Pancreas (tissue), 10 donors: ENCODE measurements at regions not wholly inside any gene's neighbourhood (a gene's known extent, or its start where the extent isn't known, plus 50 kb on each side); places are given as distances from the start of the nearest gene placed in this dataset.

Experiments
- ATAC-seq, 4 donors: fragments of 200-7000 bp; cut with Tn5 transposase; one replicate each; pipeline versions ENCODE4 v1.8.0 to v1.9.1; 2020; ENCODE audit warnings: mild to moderate bottlenecking in 4 of 4, moderate library complexity in 4 of 4
- DNase-seq, 6 donors: peaks; one replicate each; pipeline ENCODE4 v3.0.0-alpha.2; 2020
- FAIRE-seq: peaks from 2 replicates; lab custom pipeline; 2012; peaks lifted over from hg19 to GRCh38; lab: Jason Lieb, UNC
- H3K27ac ChIP-seq, 4 donors: fragments of 200-600 bp; sonication (generic); 1 replicate in 3 of 4; 2 replicates in 1 of 4; pipeline versions ENCODE4 v1.5.0 to v1.8.0; 2020
- H3K27me3 ChIP-seq, 4 donors: fragments of 200-600 bp; one replicate each; pipeline ENCODE4 v1.8.0; 2021
- H3K36me3 ChIP-seq, 3 donors: fragments of 200-600 bp; sonication (generic) in 1 of 3; one replicate each; pipeline versions ENCODE4 v1.5.0 to v1.8.0; 2020 to 2021
- H3K4me1 ChIP-seq, 3 donors: fragments of 200-600 bp; one replicate each; pipeline ENCODE4 v1.8.0; 2021
- H3K4me3 ChIP-seq, 4 donors: fragments of 200-600 bp; sonication (generic) in 2 of 4; one replicate each; pipeline versions ENCODE4 v1.5.0 to v1.8.0; 2020 to 2021
- H3K9me3 ChIP-seq, 4 donors: fragments of 200-600 bp; one replicate each; pipeline ENCODE4 v1.8.0; 2021
- WGBS, 2 donors: extraction: QIAGEN DNeasy Blood & Tissue Kit; methylation state at CpG; one replicate each; pipeline ENCODE4 v1.1.7; 2013; 5-methylcytosine and 5-hydroxymethylcytosine counted together
- intact Hi-C, 3 donors: fragments of 100-400 bp; cut with DNase I; formaldehyde crosslinking; loops; one replicate each; pipeline versions ENCODE4 v1.11.1 to v1.14.2; 2022
- TF ChIP-seq, protein P1 (sequence below), 4 donors: fragments of 200-600 bp; sonication (generic) in 3 of 4; IDR thresholded peaks; one replicate each; pipeline versions ENCODE4 v1.5.0 to v1.8.0; 2021; ENCODE audit warnings: antibody characterized with exemption in 4 of 4
- donor health status: healthy with polysubstance abuse.
- donor health status: DM: no; HTN: no; CAD: no; lungs with moderate emphysema.
- donor health status: DM: no; HTN: no; CAD: no.
- donor health status: control.
- donor health status: control.
- donor health status: Bipolar disorder and iron deficiency.
- donor health status: DM: yes; HTN: yes; CAD: no.
- donor health status: DM: no; HTN: no; CAD: no.
- donor health status: DM: no; HTN: no; CAD: no.
- donor health status: DM: yes; HTN: yes; CAD: no.

DNA sequence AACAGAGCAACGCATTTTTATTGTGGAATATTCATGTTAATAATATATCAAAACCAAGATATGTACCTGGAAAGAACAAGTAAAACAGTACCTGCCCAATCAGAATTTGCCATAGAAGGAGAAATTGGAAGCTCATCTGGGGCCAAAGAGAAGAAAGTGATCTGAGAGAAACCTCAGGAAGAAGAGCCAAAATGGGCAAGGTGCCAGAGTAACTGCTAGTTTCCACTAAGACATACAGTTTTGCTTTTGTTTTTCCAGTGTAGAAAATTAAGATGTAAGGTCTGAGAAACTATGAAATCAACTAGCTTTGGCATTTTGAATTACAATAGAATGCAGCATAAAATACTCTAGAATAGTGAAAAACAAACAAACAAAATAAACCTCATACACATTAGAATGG lies 2201.2 kb downstream of the ARAP2 start:
- WGBS, 2 donors = 67 to 96% methylated on average over 1 of the region's 1 CpG
- Histone ChIP-seq H3K9me3 (no peaks in the 10 kb centered on the region), H3K27ac (no peak overlapping the region), H3K27me3 (no peaks in the 10 kb centered on the region), H3K4me1 (no peaks in the 10 kb centered on the region), H3K4me3 (no peak overlapping the region), H3K36me3 (no peaks in the 10 kb centered on the region)
- intact Hi-C loops = no loop called here
- TF ChIP-seq, protein P1, sequence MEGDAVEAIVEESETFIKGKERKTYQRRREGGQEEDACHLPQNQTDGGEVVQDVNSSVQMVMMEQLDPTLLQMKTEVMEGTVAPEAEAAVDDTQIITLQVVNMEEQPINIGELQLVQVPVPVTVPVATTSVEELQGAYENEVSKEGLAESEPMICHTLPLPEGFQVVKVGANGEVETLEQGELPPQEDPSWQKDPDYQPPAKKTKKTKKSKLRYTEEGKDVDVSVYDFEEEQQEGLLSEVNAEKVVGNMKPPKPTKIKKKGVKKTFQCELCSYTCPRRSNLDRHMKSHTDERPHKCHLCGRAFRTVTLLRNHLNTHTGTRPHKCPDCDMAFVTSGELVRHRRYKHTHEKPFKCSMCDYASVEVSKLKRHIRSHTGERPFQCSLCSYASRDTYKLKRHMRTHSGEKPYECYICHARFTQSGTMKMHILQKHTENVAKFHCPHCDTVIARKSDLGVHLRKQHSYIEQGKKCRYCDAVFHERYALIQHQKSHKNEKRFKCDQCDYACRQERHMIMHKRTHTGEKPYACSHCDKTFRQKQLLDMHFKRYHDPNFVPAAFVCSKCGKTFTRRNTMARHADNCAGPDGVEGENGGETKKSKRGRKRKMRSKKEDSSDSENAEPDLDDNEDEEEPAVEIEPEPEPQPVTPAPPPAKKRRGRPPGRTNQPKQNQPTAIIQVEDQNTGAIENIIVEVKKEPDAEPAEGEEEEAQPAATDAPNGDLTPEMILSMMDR (IDR thresholded peaks at IDR 0.05) = no peak
- ATAC-seq = no peak
- no peak for FAIRE-seq
- DNase-seq = no peak

DNA sequence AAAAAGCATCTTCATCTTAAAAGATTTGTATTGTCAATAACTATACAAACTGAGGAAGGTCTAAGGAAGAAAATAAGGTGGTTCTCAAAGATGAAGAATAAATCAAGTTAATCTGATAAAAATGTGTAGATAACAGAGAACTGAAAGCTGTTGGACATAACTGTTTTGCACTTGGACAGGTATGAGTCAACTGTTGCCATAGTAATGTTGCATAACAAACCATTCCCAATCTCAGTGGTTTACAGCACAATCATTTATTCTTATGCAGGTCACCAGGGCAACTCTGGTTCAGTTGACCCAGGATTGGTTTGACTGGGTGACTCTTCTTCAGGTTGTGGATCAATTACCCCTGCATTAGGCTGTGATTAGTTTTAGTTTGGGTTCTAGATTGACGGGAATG lies 2197.7 kb downstream of the ARAP2 start:
- DNase-seq (no peak), FAIRE-seq (no peak), ATAC-seq (no peak)
- no peak overlapping the region for H3K27ac ChIP-seq
- TF ChIP-seq, protein P1 (IDR thresholded peaks at IDR 0.05) = no peak
- H3K4me3 ChIP-seq = no peak overlapping the region
- no peaks in the 10 kb centered on the region for H3K27me3 ChIP-seq
- intact Hi-C loops = no loop called here
- WGBS, 2 donors = 56 to 81% methylated on average over 1 of the region's 1 CpG
- H3K36me3 ChIP-seq = no peaks in the 10 kb centered on the region
- no peaks in the 10 kb centered on the region for H3K4me1 ChIP-seq
- H3K9me3 ChIP-seq = no peaks in the 10 kb centered on the region

DNA sequence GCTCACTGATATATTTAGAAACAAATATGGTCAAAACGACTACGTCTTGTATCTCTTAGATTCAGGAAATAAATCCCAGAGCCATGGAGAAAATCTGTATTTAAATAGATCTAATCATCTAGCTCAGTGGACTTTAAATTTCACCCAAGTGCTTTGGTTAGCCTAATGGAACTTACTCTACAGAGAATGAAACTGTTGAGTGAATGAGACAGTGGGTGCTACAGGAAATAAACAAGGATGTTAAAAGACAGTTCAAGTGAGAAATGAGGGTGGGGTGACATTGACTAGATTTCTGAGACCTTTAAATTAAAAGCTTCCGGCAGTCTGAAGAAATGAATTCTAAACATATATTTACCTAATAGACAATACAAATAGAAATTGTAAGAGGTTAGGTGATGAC lies 2197.0 kb downstream of the ARAP2 start:
- Histone ChIP-seq H3K4me3 (no peak overlapping the region), H3K27ac (no peak overlapping the region), H3K4me1 (no peaks in the 10 kb centered on the region), H3K27me3 (no peaks in the 10 kb centered on the region), H3K36me3 (no peaks in the 10 kb centered on the region), H3K9me3 (no peaks in the 10 kb centered on the region)
- TF ChIP-seq, protein P1 (IDR thresholded peaks at IDR 0.05) = no peak
- ATAC-seq (no peak), DNase-seq (no peak), FAIRE-seq (no peak)
- 47 to 54% methylated on average over 3 of the region's 3 CpGs for WGBS, 2 donors
- intact Hi-C loops = no loop called here

DNA sequence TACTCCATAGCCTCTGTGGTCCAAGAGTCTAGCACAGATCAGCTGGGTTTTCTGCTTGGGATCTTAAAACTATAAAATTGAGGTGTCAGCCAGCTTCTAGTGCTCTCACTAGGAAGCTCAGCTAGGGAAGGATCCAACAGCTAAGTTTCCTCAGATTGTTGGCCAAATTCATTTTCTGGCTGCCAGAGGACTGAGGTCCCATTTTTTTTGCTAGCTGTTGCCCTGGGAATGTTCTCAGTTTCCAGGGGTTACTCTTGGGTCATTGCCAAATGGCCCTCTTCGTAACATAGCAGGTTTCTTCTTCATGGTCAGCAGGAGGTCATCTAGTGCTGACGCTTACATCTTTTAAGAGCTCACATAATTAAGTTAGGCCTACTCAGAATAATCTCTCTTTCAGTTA lies 2178.2 kb downstream of the ARAP2 start:
- Histone ChIP-seq H3K27me3 (no peaks in the 10 kb centered on the region), H3K36me3 (no peaks in the 10 kb centered on the region), H3K4me1 (no peaks in the 10 kb centered on the region), H3K27ac (no peak overlapping the region), H3K4me3 (no peak overlapping the region), H3K9me3 (no peaks in the 10 kb centered on the region)
- no peak for DNase-seq
- ATAC-seq = no peak
- WGBS, 2 donors = 43 to 62% methylated on average over 2 of the region's 2 CpGs
- FAIRE-seq = no peak
- TF ChIP-seq, protein P1 (IDR thresholded peaks at IDR 0.05) = no peak
- intact Hi-C loops = no loop called here

DNA sequence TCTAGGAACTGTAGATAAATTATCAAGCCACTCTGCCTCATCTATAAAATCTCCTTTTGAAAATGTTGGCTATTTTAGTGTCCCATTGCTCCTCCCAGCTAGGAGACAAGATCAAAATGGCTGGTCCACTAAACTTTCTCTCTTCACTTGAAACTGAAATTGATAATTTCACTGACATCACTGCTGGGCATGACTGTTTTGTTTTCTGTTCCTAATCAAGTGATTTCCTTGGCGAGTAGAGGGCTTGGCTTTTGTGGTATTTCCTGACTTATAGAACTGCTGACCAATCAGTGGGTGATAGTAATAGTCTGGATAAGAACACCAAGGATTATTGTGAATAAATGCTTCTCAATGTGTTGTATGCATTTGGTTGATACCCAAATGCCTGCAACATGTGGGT lies 2152.9 kb downstream of the ARAP2 start:
- Histone ChIP-seq H3K9me3 (no peaks in the 10 kb centered on the region), H3K27ac (no peak overlapping the region), H3K4me3 (no peak overlapping the region), H3K4me1 (no peaks in the 10 kb centered on the region), H3K27me3 (no peaks in the 10 kb centered on the region), H3K36me3 (no peaks in the 10 kb centered on the region)
- intact Hi-C loops = no loop called here
- 40 to 65% methylated on average over 1 of the region's 1 CpG for WGBS, 2 donors
- ATAC-seq (no peak), FAIRE-seq (no peak), DNase-seq (no peak)
- TF ChIP-seq, protein P1 (IDR thresholded peaks at IDR 0.05) = no peak
